ENCODE measurements at regions not wholly inside any gene's neighbourhood (a gene's known extent, or its start where the extent isn't known, plus 50 kb on each side); places are given as distances from the start of the nearest gene placed in this dataset.

DNA sequence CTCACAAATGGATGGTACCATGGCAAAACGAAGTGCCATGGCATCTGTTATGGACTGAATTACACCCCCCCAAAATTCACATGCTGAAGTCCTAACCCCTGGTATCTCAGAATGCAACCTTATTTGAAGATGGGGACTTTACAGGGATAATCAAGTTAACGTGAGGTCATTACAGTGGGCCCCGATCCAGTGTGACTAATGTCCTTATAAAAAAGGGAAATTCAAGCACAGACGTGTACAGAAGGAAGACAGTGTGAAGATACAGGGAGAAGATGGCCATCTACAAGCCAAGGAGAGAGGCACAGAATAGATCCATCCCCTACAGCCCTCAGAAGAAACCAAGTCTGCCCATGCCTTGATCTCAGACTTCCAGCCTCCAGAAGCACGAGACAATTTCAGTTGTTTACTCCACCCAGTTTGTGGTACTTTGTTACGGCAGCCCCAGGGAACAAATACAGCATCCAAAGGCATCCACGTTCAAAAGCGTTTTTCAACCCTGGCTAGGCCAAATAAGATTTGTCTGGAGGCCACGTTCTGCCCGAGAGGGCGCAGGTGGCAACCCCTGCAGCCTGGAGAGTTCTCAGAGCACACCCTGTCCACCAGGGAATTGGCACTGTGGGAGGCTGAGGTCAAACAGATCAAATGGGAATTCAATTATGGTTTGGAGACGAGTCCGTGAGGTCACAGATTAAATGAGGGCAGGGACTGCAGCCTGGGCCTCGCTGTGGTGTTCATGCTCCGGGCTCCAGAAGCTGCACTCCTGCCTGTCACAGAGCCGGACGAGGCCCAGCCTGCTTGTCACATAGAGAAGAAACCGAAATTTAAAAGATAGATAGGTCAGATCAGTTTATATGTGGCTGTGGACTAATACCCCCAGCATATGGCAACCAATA lies 494.8 kb downstream of the SHQ1 start:
- no peaks in the 10 kb centered on the region for H3K36me3 Mint-ChIP-seq
- DNase-seq: no peak
- H3K27me3 Mint-ChIP-seq: no peaks in the 10 kb centered on the region
- H3K27ac Mint-ChIP-seq: no peak overlapping the region
- H3K9me3 Mint-ChIP-seq: peaks cover 4% of the 10 kb centered on the region
- peaks cover 9% of the 10 kb centered on the region for H3K4me1 Mint-ChIP-seq
- no peak overlapping the region for H3K4me3 Mint-ChIP-seq

DNA sequence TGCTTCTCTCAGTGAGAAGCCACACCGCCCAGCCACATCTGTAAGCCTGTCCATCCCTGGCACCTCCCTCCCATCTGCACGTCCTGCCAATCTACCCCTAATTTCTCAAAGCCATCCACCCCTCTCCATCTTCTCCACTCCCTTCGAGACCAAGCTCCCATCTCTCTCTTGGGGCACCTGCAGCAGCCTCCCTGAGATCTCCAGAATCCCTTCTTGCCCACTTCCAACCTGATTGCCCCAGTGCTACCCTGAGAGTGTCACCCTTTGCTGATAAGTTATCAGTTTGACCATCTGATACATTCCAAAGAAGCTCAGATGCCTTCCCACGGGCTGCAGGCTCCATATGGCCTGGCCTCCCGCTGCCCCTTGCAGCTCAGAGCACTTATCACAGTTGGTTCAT lies 496.1 kb downstream of the SHQ1 start:
- Mint-ChIP-seq H3K36me3 (no peaks in the 10 kb centered on the region), H3K9me3 (peaks cover 4% of the 10 kb centered on the region), H3K27me3 (no peaks in the 10 kb centered on the region), H3K4me1 (peaks cover 22% of the 10 kb centered on the region), H3K27ac (no peak overlapping the region), H3K4me3 (no peak overlapping the region)
- DNase-seq: no peak

DNA sequence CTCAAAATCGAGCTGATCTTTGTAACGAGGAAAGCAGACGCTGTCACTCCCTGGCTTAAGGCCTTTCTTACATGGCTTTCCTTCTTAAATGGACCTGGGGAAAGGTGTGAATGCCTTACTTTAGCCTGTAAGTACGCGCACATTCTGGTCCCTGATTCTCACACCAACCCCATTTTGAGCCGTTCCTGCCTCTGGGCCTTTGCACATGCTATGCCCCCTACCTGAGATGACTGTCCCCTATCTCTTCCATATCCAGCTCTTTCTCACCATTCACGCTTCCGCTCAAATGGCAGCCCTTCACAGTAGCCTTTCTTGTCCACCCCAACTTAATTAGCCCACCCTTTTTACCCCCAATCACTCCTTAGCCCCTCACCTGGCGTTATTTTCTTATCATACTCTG lies 496.7 kb downstream of the SHQ1 start:
- H3K27ac Mint-ChIP-seq: no peak overlapping the region
- H3K4me3 Mint-ChIP-seq: no peak overlapping the region
- no peaks in the 10 kb centered on the region for H3K27me3 Mint-ChIP-seq
- peaks cover 27% of the 10 kb centered on the region for H3K4me1 Mint-ChIP-seq
- no peak for DNase-seq
- peaks cover 4% of the 10 kb centered on the region for H3K9me3 Mint-ChIP-seq
- no peaks in the 10 kb centered on the region for H3K36me3 Mint-ChIP-seq

DNA sequence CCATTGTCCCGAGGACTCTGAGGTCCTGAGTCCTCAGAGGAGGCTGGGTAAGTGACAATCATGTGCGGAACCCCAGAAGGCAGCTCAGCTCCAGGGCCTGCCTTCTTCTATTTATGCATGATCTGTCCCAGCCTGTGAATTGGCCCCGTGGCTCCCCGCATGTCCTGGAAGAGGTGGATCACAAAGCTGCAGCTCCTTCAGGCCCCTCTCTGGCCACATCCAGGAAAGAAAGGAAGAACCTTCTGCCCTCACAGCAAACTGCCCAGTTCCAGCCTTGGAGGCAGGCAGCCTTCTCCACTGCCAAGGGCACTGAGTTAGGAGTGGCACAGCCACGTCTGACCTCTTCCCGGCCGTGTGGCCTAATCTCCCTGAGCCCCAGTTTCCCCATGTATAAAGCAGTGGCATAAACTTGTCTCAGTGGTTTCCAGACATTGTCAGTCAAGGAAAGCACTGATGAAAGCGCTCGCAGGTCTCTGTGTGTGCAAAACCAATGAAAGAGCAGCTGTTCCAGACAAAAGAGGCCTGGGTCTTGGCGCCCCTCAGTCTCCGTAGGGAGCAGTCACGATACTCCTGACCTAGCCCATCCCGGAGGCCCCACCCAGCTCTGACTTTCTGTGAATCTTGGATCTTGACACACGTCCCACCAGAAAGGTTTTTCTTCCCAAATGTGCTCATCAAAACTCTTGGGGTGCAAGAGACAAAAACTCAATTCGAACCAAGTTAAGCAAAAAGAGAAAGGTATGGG lies 497.3 kb downstream of the SHQ1 start:
- H3K4me1 Mint-ChIP-seq: peaks cover 33% of the 10 kb centered on the region
- H3K27me3 Mint-ChIP-seq: no peaks in the 10 kb centered on the region
- no peaks in the 10 kb centered on the region for H3K36me3 Mint-ChIP-seq
- H3K27ac Mint-ChIP-seq: no peak overlapping the region
- DNase-seq: no peak
- H3K4me3 Mint-ChIP-seq: no peak overlapping the region
- peaks cover 4% of the 10 kb centered on the region for H3K9me3 Mint-ChIP-seq

DNA sequence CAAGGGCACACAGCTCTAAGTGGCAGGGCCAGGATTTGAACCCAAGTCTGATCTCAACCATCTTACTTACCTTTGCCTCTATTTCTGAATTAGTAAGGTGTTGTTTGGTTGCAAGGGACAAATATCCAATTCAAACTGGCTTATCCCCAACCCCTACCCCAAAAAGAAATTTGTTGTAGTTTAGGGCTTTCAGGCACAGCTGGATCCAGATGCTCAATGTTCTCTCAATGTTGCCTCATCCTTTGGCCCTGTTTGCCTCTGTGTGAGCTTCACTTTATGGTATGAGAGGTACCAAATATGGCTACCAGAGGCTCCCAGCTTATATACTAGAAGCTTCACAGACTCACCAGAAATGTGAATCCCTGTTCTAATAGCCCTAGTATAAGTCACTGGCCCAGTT lies 499.9 kb downstream of the SHQ1 start:
- Mint-ChIP-seq H3K4me1 (peaks cover 57% of the 10 kb centered on the region), H3K27ac (no peak overlapping the region), H3K9me3 (peaks cover 4% of the 10 kb centered on the region)

DNA sequence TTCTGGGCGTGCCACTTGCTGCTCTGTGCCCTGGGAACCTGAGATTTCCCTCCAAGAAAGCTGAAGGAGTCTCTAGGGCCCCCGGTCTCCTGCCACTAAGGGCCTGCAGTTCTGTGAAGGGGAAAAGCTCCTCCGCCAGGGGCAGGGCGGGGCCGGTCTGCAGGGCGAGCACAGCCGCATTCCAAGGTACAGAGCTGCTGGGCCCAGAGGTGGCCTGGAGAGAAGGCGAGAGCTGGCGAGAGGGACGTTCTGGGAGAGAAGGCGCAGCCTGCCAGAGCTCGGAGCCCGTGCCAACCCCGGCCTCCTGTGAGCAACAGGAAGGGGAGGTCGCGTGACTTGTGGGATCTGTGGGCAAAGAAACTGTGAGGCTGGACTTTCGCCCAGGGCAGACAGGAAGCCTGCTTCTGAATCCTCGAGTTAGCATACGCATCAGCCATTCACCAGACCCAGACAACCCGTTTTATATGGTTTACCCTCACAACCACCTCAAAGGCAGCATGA lies 500.4 kb downstream of the SHQ1 start:
- Mint-ChIP-seq H3K36me3 (peaks cover 1% of the 10 kb centered on the region), H3K4me3 (no peak overlapping the region), H3K27me3 (no peaks in the 10 kb centered on the region), H3K27ac (peak overlapping the region; percentile 51), H3K9me3 (peaks cover 4% of the 10 kb centered on the region), H3K4me1 (peaks cover 61% of the 10 kb centered on the region)
- peak; percentile 71 for DNase-seq

More for the DNA sequence above, 499.9 kb downstream of the SHQ1 start:
- H3K4me3 Mint-ChIP-seq: no peak overlapping the region
- H3K36me3 Mint-ChIP-seq: peaks cover 1% of the 10 kb centered on the region
- no peaks in the 10 kb centered on the region for H3K27me3 Mint-ChIP-seq
- DNase-seq: no peak

DNA sequence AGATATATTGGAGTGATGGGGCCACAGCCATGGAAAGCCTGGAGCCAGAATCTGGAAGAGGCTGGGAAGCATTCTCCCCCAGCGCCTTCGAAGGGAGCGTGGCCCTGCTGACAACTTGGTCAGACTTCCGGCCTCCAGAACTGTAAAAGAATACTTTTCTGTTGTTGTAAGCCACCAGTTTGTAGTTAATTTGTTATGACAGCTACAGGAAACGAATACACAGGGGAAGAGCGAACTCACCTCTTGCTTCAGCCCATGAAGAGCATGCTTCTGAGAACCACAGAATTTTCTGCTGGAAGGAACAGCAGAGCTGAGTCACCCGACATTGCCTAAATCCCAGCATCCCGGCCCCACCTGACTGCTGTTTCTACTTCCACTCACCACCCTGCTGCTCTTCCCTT lies 501.7 kb downstream of the SHQ1 start:
- Mint-ChIP-seq H3K36me3 (peaks cover 1% of the 10 kb centered on the region), H3K4me3 (no peak overlapping the region), H3K27me3 (no peaks in the 10 kb centered on the region), H3K27ac (peak overlapping the region; percentile 54), H3K4me1 (peaks cover 72% of the 10 kb centered on the region), H3K9me3 (peaks cover 4% of the 10 kb centered on the region)
- no peak for DNase-seq

DNA sequence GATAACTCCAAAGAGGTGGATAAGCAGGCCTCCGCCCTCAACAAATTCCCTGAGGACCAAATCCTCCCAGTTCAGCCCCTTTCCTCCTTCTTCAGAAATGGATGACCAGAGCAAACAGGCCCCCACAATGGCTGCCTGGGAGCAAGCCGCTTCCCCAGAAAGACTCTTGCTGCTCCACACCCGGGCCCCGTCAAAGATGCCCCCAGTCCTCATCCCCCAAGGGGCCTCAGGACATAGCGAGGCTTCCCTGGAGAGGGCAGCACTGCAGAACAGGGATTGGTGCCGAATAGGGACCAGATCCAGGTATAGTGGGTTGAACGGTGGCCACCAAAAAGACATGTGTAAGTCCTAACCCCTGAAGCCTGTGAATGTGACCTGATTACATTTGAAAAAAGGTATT lies 502.3 kb downstream of the SHQ1 start:
- H3K36me3 Mint-ChIP-seq: peaks cover 1% of the 10 kb centered on the region

DNA sequence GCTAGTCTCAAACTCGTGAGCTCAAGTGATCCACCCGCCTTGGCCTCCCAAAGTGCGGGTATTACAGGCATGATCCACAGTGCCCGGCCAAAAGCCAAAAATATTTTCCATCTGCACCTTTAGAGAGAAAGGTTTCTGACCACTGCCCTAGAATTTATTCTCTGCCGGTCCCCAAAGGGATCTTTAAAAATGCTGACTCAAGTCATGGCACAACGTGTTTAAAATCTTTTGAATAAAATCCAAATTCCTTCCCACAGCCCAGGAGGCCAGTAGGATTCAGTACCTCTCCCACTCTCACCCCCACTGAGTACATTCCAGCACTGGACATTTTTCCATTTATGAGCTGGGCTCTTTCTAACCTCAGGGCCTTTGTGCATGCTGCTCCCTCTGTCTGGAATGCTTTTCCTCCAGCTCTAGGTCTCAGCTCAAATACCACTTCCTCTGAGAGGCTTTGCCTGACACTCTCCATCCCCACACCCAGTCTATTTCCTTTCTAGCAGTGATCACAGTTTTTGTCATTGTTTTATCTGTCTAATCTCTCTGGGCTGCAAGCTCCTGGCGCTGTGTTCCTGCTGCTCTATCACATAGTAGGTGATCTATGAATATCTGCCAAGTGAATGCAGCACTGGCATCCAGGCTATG lies 502.9 kb downstream of the SHQ1 start:
- H3K4me1 Mint-ChIP-seq: peaks cover 76% of the 10 kb centered on the region
- peaks cover 1% of the 10 kb centered on the region for H3K36me3 Mint-ChIP-seq
- no peaks in the 10 kb centered on the region for H3K27me3 Mint-ChIP-seq
- no peak overlapping the region for H3K4me3 Mint-ChIP-seq
- DNase-seq: no peak
- peaks cover 4% of the 10 kb centered on the region for H3K9me3 Mint-ChIP-seq
- H3K27ac Mint-ChIP-seq: peak overlapping the region; percentile 18

More for the DNA sequence above, 502.3 kb downstream of the SHQ1 start:
- DNase-seq: no peak
- Mint-ChIP-seq H3K9me3 (peaks cover 4% of the 10 kb centered on the region), H3K27ac (peak overlapping the region; percentile 18), H3K4me1 (peaks cover 76% of the 10 kb centered on the region), H3K27me3 (no peaks in the 10 kb centered on the region), H3K4me3 (no peak overlapping the region)

DNA sequence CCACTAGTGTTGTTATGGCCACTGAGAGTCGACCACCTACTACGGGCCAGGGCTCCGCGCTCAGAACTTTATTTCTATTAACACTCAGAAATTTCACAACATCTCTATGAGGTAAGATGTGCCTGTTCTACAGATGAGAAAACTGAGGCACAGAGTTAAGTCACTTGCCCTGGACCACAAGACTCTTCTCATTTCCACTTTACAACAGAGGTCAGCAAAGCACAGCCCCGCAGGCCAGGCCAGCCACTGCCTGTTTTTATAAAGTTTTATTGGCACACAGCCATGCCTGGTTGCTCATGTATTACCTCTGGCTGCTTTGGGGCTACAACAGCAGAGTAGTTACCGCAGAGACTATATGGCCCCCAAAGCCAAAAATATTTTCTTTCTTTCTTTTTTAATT lies 503.6 kb downstream of the SHQ1 start:
- no peak overlapping the region for H3K27ac Mint-ChIP-seq
- H3K4me3 Mint-ChIP-seq: no peak overlapping the region

DNA sequence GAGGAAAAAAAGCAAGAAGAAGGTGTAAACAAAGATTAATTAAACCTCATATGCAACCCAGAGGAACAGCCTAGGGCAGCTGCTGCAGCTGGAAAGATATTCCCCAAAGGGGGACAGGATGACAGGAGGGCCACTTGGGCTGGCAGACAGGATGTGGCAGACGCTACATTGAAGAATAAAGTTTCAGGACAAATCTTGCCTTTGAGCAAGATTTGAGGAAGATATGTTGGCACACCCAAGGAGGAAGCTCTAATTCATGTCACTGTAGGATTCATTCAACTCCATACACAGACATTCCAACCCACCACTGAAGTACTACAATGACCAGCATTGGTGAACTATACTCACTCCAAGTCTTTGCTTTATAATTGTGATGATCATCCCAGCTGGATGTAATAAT lies 504.0 kb downstream of the SHQ1 start:
- no peak overlapping the region for H3K4me3 Mint-ChIP-seq
- H3K36me3 Mint-ChIP-seq: peaks cover 1% of the 10 kb centered on the region
- peaks cover 4% of the 10 kb centered on the region for H3K9me3 Mint-ChIP-seq
- DNase-seq: no peak
- H3K27ac Mint-ChIP-seq: peak overlapping the region; percentile 68
- H3K27me3 Mint-ChIP-seq: no peaks in the 10 kb centered on the region
- peaks cover 76% of the 10 kb centered on the region for H3K4me1 Mint-ChIP-seq

More for the DNA sequence above, 503.6 kb downstream of the SHQ1 start:
- Mint-ChIP-seq H3K36me3 (peaks cover 1% of the 10 kb centered on the region), H3K4me1 (peaks cover 76% of the 10 kb centered on the region), H3K27me3 (no peaks in the 10 kb centered on the region), H3K9me3 (peaks cover 4% of the 10 kb centered on the region)
- no peak for DNase-seq

DNA sequence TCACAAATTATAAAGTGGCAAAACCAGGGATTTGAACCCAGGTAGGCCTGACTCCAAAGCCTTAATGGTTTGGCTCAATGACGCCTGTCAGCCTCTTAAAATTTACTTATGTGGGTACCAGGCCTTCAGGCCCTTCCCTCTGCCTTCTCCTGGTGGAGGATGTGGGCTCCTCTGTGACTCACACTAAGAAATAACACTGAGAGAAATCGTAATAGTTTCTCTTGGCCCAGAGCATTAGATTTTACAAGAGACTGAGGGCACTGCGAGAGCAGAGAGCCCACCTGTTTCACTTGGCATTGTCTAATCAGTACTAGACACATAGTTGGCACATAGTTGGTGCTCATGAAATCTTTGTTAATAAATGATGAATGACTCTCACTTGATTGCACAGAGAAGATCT lies 505.2 kb downstream of the SHQ1 start:
- Mint-ChIP-seq H3K27me3 (no peaks in the 10 kb centered on the region), H3K27ac (peak overlapping the region; percentile 68), H3K4me1 (peaks cover 65% of the 10 kb centered on the region), H3K9me3 (no peaks in the 10 kb centered on the region), H3K4me3 (no peak overlapping the region), H3K36me3 (peaks cover 1% of the 10 kb centered on the region)
- peak; percentile 37 for DNase-seq

DNA sequence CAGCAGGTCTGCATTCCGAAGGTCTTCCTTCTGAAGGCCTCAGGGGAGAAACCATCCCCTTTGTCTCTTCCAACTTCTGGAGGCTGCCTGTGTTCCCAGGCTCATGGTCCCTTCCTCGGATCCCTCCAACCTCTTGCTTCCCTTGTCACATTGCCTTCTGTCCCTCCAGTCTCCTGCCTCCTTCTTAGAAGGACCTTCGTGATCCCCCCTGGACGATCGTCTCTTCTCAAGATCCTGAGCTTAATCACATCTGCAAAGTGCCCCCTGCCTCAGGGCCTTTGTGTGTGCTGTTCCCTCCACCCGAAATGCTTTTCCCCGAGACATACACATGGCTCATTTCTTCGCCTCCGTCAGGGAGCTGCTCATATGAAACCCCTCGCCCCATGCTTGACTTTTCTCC lies 505.8 kb downstream of the SHQ1 start:
- H3K9me3 Mint-ChIP-seq: no peaks in the 10 kb centered on the region
- no peak overlapping the region for H3K4me3 Mint-ChIP-seq
- DNase-seq: no peak
- peaks cover 60% of the 10 kb centered on the region for H3K4me1 Mint-ChIP-seq
- H3K27ac Mint-ChIP-seq: no peak overlapping the region
- H3K36me3 Mint-ChIP-seq: peaks cover 1% of the 10 kb centered on the region
- no peaks in the 10 kb centered on the region for H3K27me3 Mint-ChIP-seq

DNA sequence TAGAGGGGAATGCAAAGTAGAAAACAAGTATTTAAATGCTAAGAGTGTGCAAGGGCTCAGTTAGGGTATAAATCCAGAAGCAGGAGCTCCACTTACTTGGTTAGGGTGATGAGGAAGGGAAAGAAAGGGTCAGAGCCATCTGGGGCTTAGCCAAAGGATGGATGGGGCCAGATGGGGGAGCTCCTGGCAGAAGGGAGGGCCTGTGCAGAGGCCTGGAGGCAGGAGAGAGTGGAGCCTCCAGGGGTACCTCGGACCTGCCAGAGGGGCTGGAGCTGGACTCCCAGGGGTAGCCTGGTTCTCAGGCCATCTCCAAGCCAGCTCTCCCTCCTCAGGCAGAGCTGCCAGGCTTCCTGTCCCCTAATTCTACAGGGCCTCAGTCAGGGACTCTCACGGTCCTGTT lies 506.3 kb downstream of the SHQ1 start:
- Mint-ChIP-seq H3K36me3 (peaks cover 1% of the 10 kb centered on the region), H3K27ac (no peak overlapping the region), H3K4me1 (peaks cover 55% of the 10 kb centered on the region), H3K9me3 (no peaks in the 10 kb centered on the region), H3K27me3 (no peaks in the 10 kb centered on the region), H3K4me3 (no peak overlapping the region)
- DNase-seq: no peak

DNA sequence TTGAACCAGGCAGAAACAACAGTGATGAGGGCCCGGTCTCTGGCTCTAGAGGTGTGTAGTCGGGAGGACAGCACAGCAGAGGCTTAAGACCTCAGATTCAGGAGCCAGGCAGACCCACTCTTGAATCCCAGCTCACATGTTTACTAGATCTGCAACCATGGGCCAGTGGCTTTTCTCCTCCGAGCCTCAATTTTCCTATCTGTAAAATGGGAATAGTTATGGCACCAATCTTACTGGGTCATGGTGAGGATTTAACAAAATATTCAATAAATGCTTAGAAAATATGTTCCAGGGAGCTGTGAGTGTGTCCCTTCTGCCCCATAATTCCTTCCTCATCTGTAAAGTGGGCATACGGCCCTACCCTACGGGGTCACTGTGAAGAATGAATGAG lies 506.9 kb downstream of the SHQ1 start:
- no peaks in the 10 kb centered on the region for H3K9me3 Mint-ChIP-seq
- H3K27me3 Mint-ChIP-seq: no peaks in the 10 kb centered on the region
- DNase-seq: no peak
- H3K36me3 Mint-ChIP-seq: peaks cover 1% of the 10 kb centered on the region
- no peak overlapping the region for H3K27ac Mint-ChIP-seq
- H3K4me3 Mint-ChIP-seq: no peak overlapping the region
- peaks cover 50% of the 10 kb centered on the region for H3K4me1 Mint-ChIP-seq

Data from activated naive CD8-positive, alpha-beta T cell treated with anti-CD3 and anti-CD28 coated beads for 36 hours (primary cell).